ENCODE measurements at regions not wholly inside any gene's neighbourhood (a gene's known extent, or its start where the extent isn't known, plus 50 kb on each side); places are given as distances from the start of the nearest gene placed in this dataset.

DNA sequence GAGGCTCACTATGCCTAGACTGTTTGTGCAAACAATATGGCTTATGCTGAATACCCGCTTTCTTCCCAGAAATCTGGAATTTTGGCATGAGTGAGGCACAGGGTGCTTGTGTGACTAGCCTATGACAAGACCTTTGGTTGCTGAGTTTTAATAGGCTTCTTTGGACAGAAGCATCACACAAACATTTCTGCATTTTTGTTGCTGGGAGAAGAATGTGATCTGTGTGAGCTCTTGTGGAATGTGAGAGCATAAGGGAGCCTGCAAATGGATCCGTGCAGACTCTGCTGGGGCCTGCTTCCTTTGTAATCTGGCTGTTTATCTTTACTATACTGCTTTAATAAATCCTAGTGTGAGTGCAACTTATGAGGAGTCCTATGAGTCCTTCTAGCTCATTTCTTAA, 83.0 kb upstream of the ZDHHC17 start (continued):
- TF ChIP-seq ZNF217 (IDR thresholded peaks at IDR 0.05) (no peak), EP300 (IDR thresholded peaks at IDR 0.05; ENCODE audit: borderline replicate concordance in 1 of 2, control insufficient read depth in 1 of 2, low read depth in 2 of 2, low read length in 2 of 2) (no peak)

DNA sequence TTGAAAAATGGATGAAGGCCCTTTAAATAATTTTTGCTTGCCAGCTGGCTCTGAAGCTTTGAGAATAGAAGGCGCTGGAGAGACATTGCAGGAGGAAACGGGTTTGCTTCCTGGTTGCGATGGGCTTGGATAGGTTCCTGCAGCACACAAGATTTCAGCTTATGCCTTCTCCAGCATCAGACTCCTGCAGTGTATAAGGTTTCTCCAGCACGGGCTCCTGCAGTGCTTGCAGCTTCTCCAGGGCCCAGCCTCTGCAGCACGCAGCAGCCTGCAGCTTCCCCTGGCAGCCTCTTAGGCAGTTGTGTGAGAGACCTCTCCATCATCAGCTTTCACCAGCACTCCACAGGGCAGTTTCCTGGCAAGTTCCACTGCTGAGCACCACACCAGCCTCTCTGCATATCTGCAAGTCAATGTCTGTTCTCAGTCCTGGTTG, 78.7 kb upstream of the ZDHHC17 start:
- ChIA-PET CTCF (interaction anchor here (1.3 to 8.4 kb wide), 2 partner anchors 63 to 106 kb away, joined by 4 to 53 read pairs; no protein-coding TSS in a partner anchor), POLR2A (no interaction called here), SMC1A (ENCODE audit: uncharacterized antibody, unreplicated experiment) (interaction anchor here (0.9 kb wide), 1 partner anchor 105 kb away, joined by 3 read pairs; no protein-coding TSS in a partner anchor), RAD21 (ENCODE audit: unreplicated experiment) (interaction anchor here (1.2 to 1.5 kb wide), 2 partner anchors 62 to 108 kb away, joined by 3 read pairs; no protein-coding TSS in a partner anchor)
- intact Hi-C loops (cut with micrococcal nuclease; ENCODE audit: unreplicated experiment) (no loop called here), in situ Hi-C loops (cut with MboI) (no loop called here)
- H3K36me3 ChIP-seq (ENCODE audit: control insufficient read depth in 2 of 2, insufficient read depth in 2 of 2, low read length in 1 of 2) = no peaks in the 10 kb centered on the region
- no peaks in the 10 kb centered on the region for H3K4me1 ChIP-seq (ENCODE audit: control insufficient read depth, insufficient read depth, low read length)
- 0% methylated on average over 5 of the region's 5 CpGs for WGBS (ENCODE audit: insufficient coverage, insufficient replicate concordance, low lambda C conversion rate, missing lambda C conversion rate)
- no peak overlapping the region for H3K27ac ChIP-seq (ENCODE audit: control insufficient read depth, insufficient read depth)
- H3K27me3 ChIP-seq (replicated peaks in 1 of 2; ENCODE audit: control insufficient read depth in 2 of 2, insufficient read depth in 2 of 2, low read length in 1 of 2) = no peaks in the 10 kb centered on the region; a peak in 2 of 4 replicates
- H3K4me2 ChIP-seq (ENCODE audit: control insufficient read depth, insufficient read depth) = no peak overlapping the region
- no peaks in the 10 kb centered on the region for H4K20me1 ChIP-seq (ENCODE audit: control insufficient read depth, insufficient read depth)
- no peaks in the 10 kb centered on the region for H3K79me2 ChIP-seq (ENCODE audit: control insufficient read depth, insufficient read depth, low read length)
- FAIRE-seq (no peak), DNase-seq (ENCODE audit: low read depth, low spot score) (no peak), ATAC-seq (no peak)
- no peaks in the 10 kb centered on the region for H3K9me3 ChIP-seq (replicated peaks; ENCODE audit: control insufficient read depth, insufficient read depth, low read length)
- H3K9ac ChIP-seq (ENCODE audit: control insufficient read depth, insufficient read depth, low read length) = no peak overlapping the region
- H2AFZ ChIP-seq (ENCODE audit: control insufficient read depth, low read depth, low read length) = no peak overlapping the region
- H3K4me3 ChIP-seq = no peak overlapping the region
- BruUV-seq (replicated peaks) = no TSS peak
- TF ChIP-seq HDGF (IDR thresholded peaks at IDR 0.05) (no peak), CHD2 (IDR thresholded peaks at IDR 0.05; ENCODE audit: borderline replicate concordance, low read depth, low read length) (no peak), CHD4 (IDR thresholded peaks at IDR 0.05) (no peak), CBFB (IDR thresholded peaks at IDR 0.05; ENCODE audit: low read depth) (no peak), RBBP5 (conservative IDR thresholded peaks at IDR 0.05) (no peak), MLLT1 (IDR thresholded peaks at IDR 0.05) (no peak), SPI1 (IDR thresholded peaks at IDR 0.05; ENCODE audit: borderline replicate concordance, insufficient read depth, low read depth, low read length) (no peak), ZBED1 (IDR thresholded peaks at IDR 0.05; ENCODE audit: borderline replicate concordance) (no peak), GATAD2B (conservative IDR thresholded peaks at IDR 0.05; ENCODE audit: low read depth) (no peak), SREBF1 (IDR thresholded peaks at IDR 0.05; ENCODE audit: low read length) (no peak)
- TF ChIP-seq, protein P1, sequence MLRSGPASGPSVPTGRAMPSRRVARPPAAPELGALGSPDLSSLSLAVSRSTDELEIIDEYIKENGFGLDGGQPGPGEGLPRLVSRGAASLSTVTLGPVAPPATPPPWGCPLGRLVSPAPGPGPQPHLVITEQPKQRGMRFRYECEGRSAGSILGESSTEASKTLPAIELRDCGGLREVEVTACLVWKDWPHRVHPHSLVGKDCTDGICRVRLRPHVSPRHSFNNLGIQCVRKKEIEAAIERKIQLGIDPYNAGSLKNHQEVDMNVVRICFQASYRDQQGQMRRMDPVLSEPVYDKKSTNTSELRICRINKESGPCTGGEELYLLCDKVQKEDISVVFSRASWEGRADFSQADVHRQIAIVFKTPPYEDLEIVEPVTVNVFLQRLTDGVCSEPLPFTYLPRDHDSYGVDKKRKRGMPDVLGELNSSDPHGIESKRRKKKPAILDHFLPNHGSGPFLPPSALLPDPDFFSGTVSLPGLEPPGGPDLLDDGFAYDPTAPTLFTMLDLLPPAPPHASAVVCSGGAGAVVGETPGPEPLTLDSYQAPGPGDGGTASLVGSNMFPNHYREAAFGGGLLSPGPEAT (IDR thresholded peaks at IDR 0.05; ENCODE audit: low read depth) = no peak
- TF ChIP-seq, protein P2, sequence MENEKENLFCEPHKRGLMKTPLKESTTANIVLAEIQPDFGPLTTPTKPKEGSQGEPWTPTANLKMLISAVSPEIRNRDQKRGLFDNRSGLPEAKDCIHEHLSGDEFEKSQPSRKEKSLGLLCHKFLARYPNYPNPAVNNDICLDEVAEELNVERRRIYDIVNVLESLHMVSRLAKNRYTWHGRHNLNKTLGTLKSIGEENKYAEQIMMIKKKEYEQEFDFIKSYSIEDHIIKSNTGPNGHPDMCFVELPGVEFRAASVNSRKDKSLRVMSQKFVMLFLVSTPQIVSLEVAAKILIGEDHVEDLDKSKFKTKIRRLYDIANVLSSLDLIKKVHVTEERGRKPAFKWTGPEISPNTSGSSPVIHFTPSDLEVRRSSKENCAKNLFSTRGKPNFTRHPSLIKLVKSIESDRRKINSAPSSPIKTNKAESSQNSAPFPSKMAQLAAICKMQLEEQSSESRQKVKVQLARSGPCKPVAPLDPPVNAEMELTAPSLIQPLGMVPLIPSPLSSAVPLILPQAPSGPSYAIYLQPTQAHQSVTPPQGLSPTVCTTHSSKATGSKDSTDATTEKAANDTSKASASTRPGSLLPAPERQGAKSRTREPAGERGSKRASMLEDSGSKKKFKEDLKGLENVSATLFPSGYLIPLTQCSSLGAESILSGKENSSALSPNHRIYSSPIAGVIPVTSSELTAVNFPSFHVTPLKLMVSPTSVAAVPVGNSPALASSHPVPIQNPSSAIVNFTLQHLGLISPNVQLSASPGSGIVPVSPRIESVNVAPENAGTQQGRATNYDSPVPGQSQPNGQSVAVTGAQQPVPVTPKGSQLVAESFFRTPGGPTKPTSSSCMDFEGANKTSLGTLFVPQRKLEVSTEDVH (IDR thresholded peaks at IDR 0.05; ENCODE audit: low read depth, partially characterized antibody) = no peak
- TF ChIP-seq, protein P3, sequence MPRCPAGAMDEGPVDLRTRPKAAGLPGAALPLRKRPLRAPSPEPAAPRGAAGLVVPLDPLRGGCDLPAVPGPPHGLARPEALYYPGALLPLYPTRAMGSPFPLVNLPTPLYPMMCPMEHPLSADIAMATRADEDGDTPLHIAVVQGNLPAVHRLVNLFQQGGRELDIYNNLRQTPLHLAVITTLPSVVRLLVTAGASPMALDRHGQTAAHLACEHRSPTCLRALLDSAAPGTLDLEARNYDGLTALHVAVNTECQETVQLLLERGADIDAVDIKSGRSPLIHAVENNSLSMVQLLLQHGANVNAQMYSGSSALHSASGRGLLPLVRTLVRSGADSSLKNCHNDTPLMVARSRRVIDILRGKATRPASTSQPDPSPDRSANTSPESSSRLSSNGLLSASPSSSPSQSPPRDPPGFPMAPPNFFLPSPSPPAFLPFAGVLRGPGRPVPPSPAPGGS (IDR thresholded peaks at IDR 0.05; ENCODE audit: borderline replicate concordance, insufficient read depth, low read depth, low read length, poor library complexity, severe bottlenecking) = no peak
